Upper lobe of left lung (tissue), 6 donors: ENCODE measurements at regions not wholly inside any gene's neighbourhood (a gene's known extent, or its start where the extent isn't known, plus 50 kb on each side); places are given as distances from the start of the nearest gene placed in this dataset.

Experiments
- ATAC-seq, 2 donors: fragments of 200-7000 bp; cut with Tn5 transposase; one replicate each; pipeline ENCODE4 v1.9.1; 2022; ENCODE audit warnings: mild to moderate bottlenecking in 2 of 2, moderate library complexity in 2 of 2; ENCODE audit not compliant: low FRiP score in 2 of 2
- DNase-seq, 2 donors: peaks; one replicate each; pipeline ENCODE4 v3.0.0-alpha.2; 2019 to 2020
- H3K27ac ChIP-seq, 4 donors: fragments of 200-600 bp; sonication (generic); one replicate each; pipeline ENCODE4 v1.5.1; 2016 to 2019
- H3K27me3 ChIP-seq, 4 donors: fragments of 200-600 bp; sonication (generic); one replicate each; pipeline ENCODE4 v1.5.1; 2017 to 2019
- H3K36me3 ChIP-seq, 4 donors: fragments of 200-600 bp; sonication (generic); one replicate each; pipeline ENCODE4 v1.5.1; 2016 to 2019
- H3K4me1 ChIP-seq, 4 donors: fragments of 200-600 bp; sonication (generic); one replicate each; pipeline ENCODE4 v1.5.1; 2018 to 2019
- H3K4me3 ChIP-seq, 4 donors: fragments of 200-600 bp; sonication (generic); one replicate each; pipeline ENCODE4 v1.5.1; 2017 to 2019; ENCODE audit warnings: mild to moderate bottlenecking in 2 of 4, moderate library complexity in 1 of 4
- H3K9me3 ChIP-seq, 4 donors: fragments of 200-600 bp; sonication (generic); one replicate each; pipeline ENCODE4 v1.5.1; 2018 to 2019
- EP300 ChIP-seq, 4 donors: sonication (generic); formaldehyde crosslinking; IDR thresholded peaks; one replicate each; pipeline ENCODE4 v1.5.1; 2017; ENCODE audit warnings: antibody characterized with exemption in 4 of 4, control low read depth in 2 of 4
- POLR2A ChIP-seq, 4 donors: fragments of 450-650 bp; IDR thresholded peaks; one replicate each; pipeline ENCODE4 v1.5.1; 2016 to 2017; ENCODE audit warnings: antibody characterized with exemption in 4 of 4, mild to moderate bottlenecking in 2 of 4
- POLR2AphosphoS5 ChIP-seq, 2 donors: sonication (generic); formaldehyde crosslinking; IDR thresholded peaks; one replicate each; pipeline ENCODE4 v1.5.1; 2017; ENCODE audit warnings: antibody characterized with exemption in 2 of 2
- WGBS, 2 donors: methylation state at CpG; one replicate each; pipeline ENCODE4 v1.1.5; 2017 to 2018; 5-methylcytosine and 5-hydroxymethylcytosine counted together
- TF ChIP-seq, protein P1 (sequence below), 6 experiments: fragments of 450-650 bp in 4 of 6; fragments of 200-600 bp in 2 of 6; sonication (generic) in 2 of 6; IDR thresholded peaks; one replicate each; pipeline ENCODE4 v1.5.1; 2016 to 2019; ENCODE audit warnings: antibody characterized with exemption in 6 of 6
- donor health status: DM: no; HTN: no; CAD: no; lungs with moderate emphysema.
- donor health status: DM: no; HTN: yes; CAD: no; lungs with severe emphysema.

DNA sequence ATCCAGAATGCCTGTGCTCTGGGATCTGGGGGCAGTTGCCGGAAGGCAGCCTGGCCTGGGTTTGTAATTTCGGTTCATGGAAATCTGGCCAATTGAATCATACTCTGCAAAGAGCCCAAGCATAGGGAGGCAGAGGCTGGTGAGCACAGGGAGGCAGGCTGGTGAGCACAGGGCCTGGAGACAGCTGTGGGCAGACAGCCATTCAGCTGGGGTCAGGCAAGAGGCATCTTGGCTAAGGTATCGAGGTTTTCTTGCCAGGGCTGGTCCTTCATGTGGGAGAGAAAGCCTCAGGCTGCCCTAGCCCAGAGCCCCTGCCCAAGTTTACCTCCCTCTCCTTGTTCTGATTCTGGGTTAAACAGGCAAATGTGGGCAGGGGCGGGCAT lies 63.7 kb upstream of the BAIAP2L1 start:
- H3K36me3 ChIP-seq = no peaks in the 10 kb centered on the region
- H3K4me3 ChIP-seq = no peak overlapping the region
- peaks cover 0 to 4% (median 0%) of the 10 kb centered on the region in 4 donors for H3K9me3 ChIP-seq
- no peaks in the 10 kb centered on the region for H3K27me3 ChIP-seq
- ATAC-seq (no peak), DNase-seq (no peak)
- TF ChIP-seq POLR2AphosphoS5 (IDR thresholded peaks at IDR 0.05) = no peak
- TF ChIP-seq, protein P1, sequence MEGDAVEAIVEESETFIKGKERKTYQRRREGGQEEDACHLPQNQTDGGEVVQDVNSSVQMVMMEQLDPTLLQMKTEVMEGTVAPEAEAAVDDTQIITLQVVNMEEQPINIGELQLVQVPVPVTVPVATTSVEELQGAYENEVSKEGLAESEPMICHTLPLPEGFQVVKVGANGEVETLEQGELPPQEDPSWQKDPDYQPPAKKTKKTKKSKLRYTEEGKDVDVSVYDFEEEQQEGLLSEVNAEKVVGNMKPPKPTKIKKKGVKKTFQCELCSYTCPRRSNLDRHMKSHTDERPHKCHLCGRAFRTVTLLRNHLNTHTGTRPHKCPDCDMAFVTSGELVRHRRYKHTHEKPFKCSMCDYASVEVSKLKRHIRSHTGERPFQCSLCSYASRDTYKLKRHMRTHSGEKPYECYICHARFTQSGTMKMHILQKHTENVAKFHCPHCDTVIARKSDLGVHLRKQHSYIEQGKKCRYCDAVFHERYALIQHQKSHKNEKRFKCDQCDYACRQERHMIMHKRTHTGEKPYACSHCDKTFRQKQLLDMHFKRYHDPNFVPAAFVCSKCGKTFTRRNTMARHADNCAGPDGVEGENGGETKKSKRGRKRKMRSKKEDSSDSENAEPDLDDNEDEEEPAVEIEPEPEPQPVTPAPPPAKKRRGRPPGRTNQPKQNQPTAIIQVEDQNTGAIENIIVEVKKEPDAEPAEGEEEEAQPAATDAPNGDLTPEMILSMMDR (IDR thresholded peaks at IDR 0.05) = no peak
- no peaks in the 10 kb centered on the region for H3K4me1 ChIP-seq
- 74 to 81% methylated on average over 3 to 4 of the region's 4 CpGs for WGBS, 2 donors
- H3K27ac ChIP-seq = no peak overlapping the region

DNA sequence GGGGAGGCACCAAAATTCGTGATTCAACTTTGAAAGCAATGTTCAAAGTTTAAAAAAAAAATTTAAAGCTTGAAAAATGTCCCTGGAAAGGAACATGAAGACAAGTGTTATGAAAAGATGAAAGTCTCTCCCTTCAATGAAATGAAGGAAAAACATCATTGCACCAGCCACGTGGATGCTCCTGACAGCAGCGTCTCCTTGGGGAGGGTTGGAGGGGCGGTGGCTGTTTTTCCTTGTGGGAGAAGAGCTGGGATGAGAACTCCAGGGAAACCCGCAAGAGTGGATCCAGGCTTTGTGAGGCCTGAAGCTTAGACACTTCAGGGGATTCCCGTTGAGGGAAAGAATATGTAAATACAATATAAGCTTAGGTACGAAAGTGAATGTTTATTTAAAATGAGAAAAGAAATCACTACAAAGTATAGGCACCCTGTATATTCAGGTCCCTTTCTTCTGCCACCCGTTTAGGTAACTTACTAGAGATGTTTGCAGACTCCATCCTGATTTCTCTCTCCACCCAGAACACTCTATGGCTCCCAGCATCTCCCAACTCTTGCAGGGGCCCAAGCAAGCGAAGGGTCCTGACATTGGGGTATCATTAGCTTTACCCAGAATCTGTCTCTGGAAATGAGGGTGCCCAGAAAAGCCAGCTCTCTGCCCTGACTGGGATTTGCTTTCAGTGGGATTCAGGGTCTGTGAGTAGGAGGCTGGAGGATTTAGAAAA lies 63.1 kb upstream of the BAIAP2L1 start:
- H3K4me1 ChIP-seq = no peaks in the 10 kb centered on the region
- DNase-seq (no peak), ATAC-seq (no peak)
- H3K27me3 ChIP-seq = no peaks in the 10 kb centered on the region
- H3K4me3 ChIP-seq = no peak overlapping the region
- 62 to 63% methylated on average over 9 of the region's 9 CpGs for WGBS, 2 donors
- TF ChIP-seq POLR2AphosphoS5 (IDR thresholded peaks at IDR 0.05) = no peak
- TF ChIP-seq, protein P1 (IDR thresholded peaks at IDR 0.05) = no peak
- no peak for TF ChIP-seq POLR2A (IDR thresholded peaks at IDR 0.05)
- no peak for TF ChIP-seq EP300 (IDR thresholded peaks at IDR 0.05)
- H3K27ac ChIP-seq = no peak overlapping the region
- H3K9me3 ChIP-seq = peaks cover 0 to under 1% (median 0%) of the 10 kb centered on the region in 4 donors
- no peaks in the 10 kb centered on the region for H3K36me3 ChIP-seq

DNA sequence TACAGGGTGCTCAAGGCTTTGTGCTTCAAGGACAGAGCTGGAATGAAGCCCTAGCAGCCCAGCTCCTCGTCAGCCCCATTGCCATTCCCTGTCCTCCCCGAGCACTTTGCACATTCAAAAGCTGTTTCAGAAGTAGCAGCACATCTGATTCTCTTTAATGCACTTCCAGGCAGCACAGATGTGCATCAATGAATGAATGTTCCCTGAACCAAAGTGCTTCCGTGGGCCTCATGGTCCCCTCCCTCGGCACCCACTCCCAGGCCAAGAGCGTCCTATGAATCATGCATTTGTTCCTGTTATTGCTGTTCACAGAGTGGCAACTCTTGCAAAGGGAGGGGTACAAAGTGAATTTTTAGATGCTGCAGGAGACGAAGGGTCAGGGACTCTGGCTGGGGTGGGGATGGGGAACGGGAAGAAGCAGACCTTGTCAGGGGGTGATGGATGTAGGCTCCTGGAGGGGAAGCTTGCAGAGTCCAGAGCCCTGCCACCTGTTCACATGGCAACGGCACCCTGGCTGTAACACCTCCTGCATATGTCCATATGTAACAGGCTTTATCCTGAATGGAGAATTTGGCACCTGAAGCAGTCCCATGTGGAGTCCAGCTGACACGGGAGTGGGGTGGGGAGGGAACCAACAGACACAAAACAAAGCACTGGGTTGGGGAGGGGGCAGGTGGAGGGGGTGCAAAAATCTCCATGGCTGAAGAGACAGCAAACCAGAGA lies 62.2 kb upstream of the BAIAP2L1 start:
- Histone ChIP-seq H3K4me1 (no peaks in the 10 kb centered on the region), H3K27ac (no peak overlapping the region), H3K36me3 (no peaks in the 10 kb centered on the region), H3K9me3 (no peaks in the 10 kb centered on the region), H3K4me3 (no peak overlapping the region), H3K27me3 (no peaks in the 10 kb centered on the region)
- no peak for TF ChIP-seq EP300 (IDR thresholded peaks at IDR 0.05)
- TF ChIP-seq POLR2A (IDR thresholded peaks at IDR 0.05) = no peak
- TF ChIP-seq, protein P1 (IDR thresholded peaks at IDR 0.05) = no peak
- no peak for TF ChIP-seq POLR2AphosphoS5 (IDR thresholded peaks at IDR 0.05)
- 69 to 84% methylated on average over 8 to 9 of the region's 9 CpGs for WGBS, 2 donors
- no peak for ATAC-seq
- no peak for DNase-seq

DNA sequence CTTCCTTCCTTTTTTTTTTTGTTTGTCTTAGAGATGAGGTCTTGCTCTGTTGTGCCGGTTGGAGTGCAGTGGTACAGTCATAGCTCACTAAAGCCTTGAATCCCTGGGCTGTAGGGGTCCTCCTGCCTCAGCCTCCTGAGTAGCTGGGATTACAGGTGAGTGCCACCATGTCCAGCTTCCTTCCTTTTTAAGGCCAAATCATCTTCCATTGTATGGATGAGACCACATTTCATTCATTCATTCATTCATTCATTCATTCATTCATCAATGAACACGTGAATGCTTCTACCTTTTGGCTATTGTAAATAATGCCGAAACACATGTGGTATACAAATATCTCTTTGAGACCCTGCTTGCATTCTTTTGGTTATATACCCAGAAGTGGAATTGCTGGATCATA lies 60.0 kb upstream of the BAIAP2L1 start:
- Histone ChIP-seq H3K9me3 (no peaks in the 10 kb centered on the region), H3K36me3 (no peaks in the 10 kb centered on the region), H3K27ac (no peak overlapping the region), H3K4me3 (no peak overlapping the region), H3K4me1 (no peaks in the 10 kb centered on the region), H3K27me3 (no peaks in the 10 kb centered on the region)
- DNase-seq = no peak
- TF ChIP-seq EP300 (IDR thresholded peaks at IDR 0.05) = no peak
- TF ChIP-seq POLR2AphosphoS5 (IDR thresholded peaks at IDR 0.05) = no peak
- TF ChIP-seq, protein P1 (IDR thresholded peaks at IDR 0.05) = no peak
- no peak for TF ChIP-seq POLR2A (IDR thresholded peaks at IDR 0.05)
- WGBS, 2 donors = 79 to 82% methylated on average over 3 of the region's 3 CpGs
- no peak for ATAC-seq
